ENCODE measurements at regions not wholly inside any gene's neighbourhood (a gene's known extent, or its start where the extent isn't known, plus 50 kb on each side); places are given as distances from the start of the nearest gene placed in this dataset.

DNA sequence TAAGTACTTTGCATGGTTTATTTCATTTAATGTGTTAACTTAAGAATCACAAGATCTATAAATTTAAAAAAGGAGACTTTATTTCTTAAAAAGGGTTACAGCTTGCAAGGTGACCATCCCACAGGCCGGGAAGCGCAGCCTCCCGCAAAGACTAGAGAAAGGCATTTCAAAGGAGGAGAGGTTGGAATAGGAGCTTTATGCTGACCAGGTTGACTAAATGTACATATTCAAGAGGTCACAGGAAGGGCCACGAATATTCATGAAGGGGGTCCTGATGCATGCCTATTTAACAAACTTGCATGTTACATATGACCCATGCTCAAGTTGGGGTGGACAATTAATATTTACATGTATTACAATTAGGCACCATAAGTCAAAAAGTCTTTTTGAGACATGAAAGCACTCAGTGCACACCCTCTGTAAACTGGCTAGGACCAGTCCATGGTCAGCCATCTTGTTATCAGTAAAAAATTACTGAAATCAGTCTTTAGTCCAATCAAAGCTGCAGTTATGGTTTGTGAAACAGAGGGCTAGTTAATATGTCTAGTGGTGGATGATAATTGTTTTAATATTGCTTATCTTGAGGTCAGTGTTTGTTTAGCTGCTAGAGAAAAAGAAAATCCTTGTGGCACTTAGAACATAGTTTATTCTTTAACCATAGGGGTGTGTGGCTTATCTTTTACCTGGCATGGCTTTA, 169.3 kb downstream of the KCNE4 start:
- WGBS, 2 donors: 93 to 96% methylated on average over 4 of the region's 4 CpGs
- intact Hi-C loops (cut with DNase I; ENCODE audit: low total_unique reads): no loop called here
- DNase-seq (ENCODE audit: low spot score in 2 of 2): no peak
- H3K4me3 ChIP-seq (ENCODE audit: low read depth, poor library complexity, severe bottlenecking): no peak overlapping the region
- TF ChIP-seq, protein P1, sequence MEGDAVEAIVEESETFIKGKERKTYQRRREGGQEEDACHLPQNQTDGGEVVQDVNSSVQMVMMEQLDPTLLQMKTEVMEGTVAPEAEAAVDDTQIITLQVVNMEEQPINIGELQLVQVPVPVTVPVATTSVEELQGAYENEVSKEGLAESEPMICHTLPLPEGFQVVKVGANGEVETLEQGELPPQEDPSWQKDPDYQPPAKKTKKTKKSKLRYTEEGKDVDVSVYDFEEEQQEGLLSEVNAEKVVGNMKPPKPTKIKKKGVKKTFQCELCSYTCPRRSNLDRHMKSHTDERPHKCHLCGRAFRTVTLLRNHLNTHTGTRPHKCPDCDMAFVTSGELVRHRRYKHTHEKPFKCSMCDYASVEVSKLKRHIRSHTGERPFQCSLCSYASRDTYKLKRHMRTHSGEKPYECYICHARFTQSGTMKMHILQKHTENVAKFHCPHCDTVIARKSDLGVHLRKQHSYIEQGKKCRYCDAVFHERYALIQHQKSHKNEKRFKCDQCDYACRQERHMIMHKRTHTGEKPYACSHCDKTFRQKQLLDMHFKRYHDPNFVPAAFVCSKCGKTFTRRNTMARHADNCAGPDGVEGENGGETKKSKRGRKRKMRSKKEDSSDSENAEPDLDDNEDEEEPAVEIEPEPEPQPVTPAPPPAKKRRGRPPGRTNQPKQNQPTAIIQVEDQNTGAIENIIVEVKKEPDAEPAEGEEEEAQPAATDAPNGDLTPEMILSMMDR (IDR thresholded peaks at IDR 0.05): no peak
- TF ChIP-seq POLR2A (IDR thresholded peaks at IDR 0.05): no peak

DNA sequence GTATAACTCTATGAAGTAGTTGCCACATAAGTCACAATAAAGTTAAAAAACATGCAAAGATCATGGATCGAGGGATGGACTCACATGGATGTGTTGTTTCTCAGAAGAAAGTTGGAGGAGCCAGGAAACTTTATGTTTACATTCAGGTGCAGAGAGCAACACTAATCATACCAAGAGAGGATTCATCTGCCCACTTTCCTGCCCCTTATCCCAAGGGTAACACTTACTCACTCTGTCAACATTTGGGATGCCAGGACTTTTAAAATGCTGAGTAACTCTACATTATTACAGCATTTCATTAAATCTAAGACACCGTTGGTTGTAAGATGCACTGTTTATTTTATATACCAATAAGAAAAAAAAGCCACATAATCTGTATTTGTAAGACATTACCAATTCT, 170.4 kb downstream of the KCNE4 start:
- TF ChIP-seq, protein P1 (IDR thresholded peaks at IDR 0.05): no peak
- TF ChIP-seq POLR2A (IDR thresholded peaks at IDR 0.05): no peak
- DNase-seq (ENCODE audit: low spot score in 2 of 2): no peak
- intact Hi-C loops (cut with DNase I; ENCODE audit: low total_unique reads): no loop called here
- 77 to 92% methylated on average over 2 of the region's 2 CpGs for WGBS, 2 donors
- no peak overlapping the region for H3K4me3 ChIP-seq (ENCODE audit: low read depth, poor library complexity, severe bottlenecking)

GRCh38 chr2:223223156-223223555, 171.2 kb downstream of the KCNE4 start:
- intact Hi-C loops (cut with DNase I; ENCODE audit: low total_unique reads): no loop called here
- no peak for DNase-seq (ENCODE audit: low spot score in 2 of 2)
- 57 to 75% methylated on average over 1 of the region's 1 CpG for WGBS, 2 donors
- TF ChIP-seq POLR2A (IDR thresholded peaks at IDR 0.05): no peak
- TF ChIP-seq, protein P1 (IDR thresholded peaks at IDR 0.05): no peak
- no peak overlapping the region for H3K4me3 ChIP-seq (ENCODE audit: low read depth, poor library complexity, severe bottlenecking)

- WGBS, 2 donors: 76 to 82% methylated on average over 3 of the region's 3 CpGs
- no peak overlapping the region for H3K4me3 ChIP-seq (ENCODE audit: low read depth, poor library complexity, severe bottlenecking)
- no peak for DNase-seq (ENCODE audit: low spot score in 2 of 2)
- intact Hi-C loops (cut with DNase I; ENCODE audit: low total_unique reads): no loop called here
- TF ChIP-seq, protein P1 (IDR thresholded peaks at IDR 0.05): no peak
- no peak for TF ChIP-seq POLR2A (IDR thresholded peaks at IDR 0.05)
Observed at GRCh38 chr2:223225266-223225665, 173.3 kb downstream of the KCNE4 start.

- 0 to 81% methylated on average over 1 of the region's 1 CpG for WGBS, 2 donors
- DNase-seq (ENCODE audit: low spot score in 2 of 2): no peak
- H3K4me3 ChIP-seq (ENCODE audit: low read depth, poor library complexity, severe bottlenecking): no peak overlapping the region
- TF ChIP-seq, protein P1 (IDR thresholded peaks at IDR 0.05): no peak
- no peak for TF ChIP-seq POLR2A (IDR thresholded peaks at IDR 0.05)
- intact Hi-C loops (cut with DNase I; ENCODE audit: low total_unique reads): no loop called here
Observed at GRCh38 chr2:223226264-223226663, 174.3 kb downstream of the KCNE4 start.

DNA sequence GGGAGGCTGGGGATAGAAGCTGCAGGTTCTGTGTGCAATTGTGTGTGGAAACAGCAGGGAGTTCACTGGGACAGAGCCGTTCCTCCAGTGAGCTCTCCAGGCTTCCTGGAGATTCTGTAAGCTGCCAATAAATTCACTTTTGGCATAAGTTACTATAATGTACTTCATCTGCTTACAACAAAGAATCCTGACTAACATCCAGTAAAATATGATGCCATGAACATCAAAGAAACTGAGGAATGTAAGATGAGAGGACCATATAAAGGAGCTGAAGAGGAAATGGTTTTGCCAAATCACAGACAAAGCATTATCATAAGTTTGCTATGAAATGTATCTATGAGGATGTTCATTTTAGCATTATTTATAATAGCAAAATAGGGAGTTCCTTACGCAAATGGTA, 175.3 kb downstream of the KCNE4 start:
- H3K4me3 ChIP-seq (ENCODE audit: low read depth, poor library complexity, severe bottlenecking): no peak overlapping the region
- WGBS, 2 donors: 13 to 60% methylated on average over 2 of the region's 2 CpGs
- TF ChIP-seq, protein P1 (IDR thresholded peaks at IDR 0.05): no peak
- no peak for TF ChIP-seq POLR2A (IDR thresholded peaks at IDR 0.05)
- no peak for DNase-seq (ENCODE audit: low spot score in 2 of 2)
- intact Hi-C loops (cut with DNase I; ENCODE audit: low total_unique reads): no loop called here
